Caco-2 (cell line): ENCODE measurements at regions not wholly inside any gene's neighbourhood (a gene's known extent, or its start where the extent isn't known, plus 50 kb on each side); places are given as distances from the start of the nearest gene placed in this dataset.

ENCODE experiments used
- BruUV-seq: library from RNA; stranded (reverse); fragments of 400-500 nt; replicated peaks from 2 replicates; lab custom pipeline; 2021; lab: Mats Ljungman, UMichigan
- CTCF ChIA-PET: fragments of 300-600 bp; sonication (Branson Sonifier 250); formaldehyde crosslinking; loops from one replicate; lab custom pipeline; 2022; ENCODE audit warnings: antibody characterized with exemption; lab: Charles Lee
- POLR2A ChIA-PET: fragments of 300-600 bp; sonication (Branson Sonifier 250); formaldehyde crosslinking; loops from one replicate; lab custom pipeline; 2022; ENCODE audit warnings: antibody characterized with exemption; lab: Charles Lee
- DNase-seq, 2 experiments: peaks; one replicate each; pipeline versions ENCODE4 v3.0.0 to v3.0.0-alpha.2; 2020 to 2022
- H3K27me3 ChIP-seq: replicated peaks from 2 replicates; pipeline ENCODE4 v1.6.0; 2011; ENCODE audit warnings: low read length; ENCODE audit not compliant: control insufficient read depth, insufficient read depth
- H3K36me3 ChIP-seq: 2 replicates; pipeline ENCODE4 v1.5.1; 2011; ENCODE audit warnings: low read length; ENCODE audit not compliant: control insufficient read depth, insufficient read depth
- H3K4me1 ChIP-seq: fragments of 250-450 bp; sonication (Bioruptor Pico); 2 replicates; pipeline ENCODE4 v1.5.1; 2020; ENCODE audit warnings: mild to moderate bottlenecking
- H3K4me3 ChIP-seq: 2 replicates; pipeline ENCODE4 v1.5.1; 2011; ENCODE audit warnings: low read depth, mild to moderate bottlenecking, control low read depth, low read length
- H3K9me3 ChIP-seq: fragments of 250-450 bp; sonication (Bioruptor Pico); 2 replicates; pipeline ENCODE4 v1.5.1; 2020; ENCODE audit warnings: mild to moderate bottlenecking, moderate library complexity
- H3K27ac Mint-ChIP-seq: one replicate; pipeline ENCODE4 v1.8.0; 2022; ENCODE audit warnings: mixed read lengths; ENCODE audit not compliant: unreplicated experiment
- H3K27me3 Mint-ChIP-seq: one replicate; pipeline ENCODE4 v1.8.0; 2022; ENCODE audit warnings: mixed read lengths; ENCODE audit not compliant: insufficient read depth, unreplicated experiment
- H3K36me3 Mint-ChIP-seq: one replicate; pipeline ENCODE4 v1.8.0; 2022; ENCODE audit warnings: mild to moderate bottlenecking, mixed read lengths; ENCODE audit not compliant: insufficient read depth, unreplicated experiment
- H3K4me1 Mint-ChIP-seq: one replicate; pipeline ENCODE4 v1.8.0; 2022; ENCODE audit warnings: low read depth, mixed read lengths; ENCODE audit not compliant: unreplicated experiment
- H3K4me3 Mint-ChIP-seq: one replicate; pipeline ENCODE4 v1.8.0; 2022; ENCODE audit warnings: mild to moderate bottlenecking, moderate library complexity, mixed read lengths; ENCODE audit not compliant: unreplicated experiment
- H3K9me3 Mint-ChIP-seq: one replicate; pipeline ENCODE4 v1.8.0; 2022; ENCODE audit warnings: mixed read lengths; ENCODE audit not compliant: unreplicated experiment
- intact Hi-C: fragments of 100-400 bp; cut with micrococcal nuclease; formaldehyde crosslinking; loops from one replicate; pipeline ENCODE4 v1.10.0; 2022; ENCODE audit not compliant: unreplicated experiment
- TF ChIP-seq, protein P1 (sequence below), 2 experiments: fragments of 200-600 bp in 1 of 2; IDR thresholded peaks; 1 replicate in 1 of 2; 2 replicates in 1 of 2; pipeline versions ENCODE4 v1.5.1 to v1.8.0; 2011 to 2022; ENCODE audit warnings: antibody characterized with exemption in 1 of 2, control low read depth in 1 of 2, inconsistent platforms in 1 of 2, low read depth in 1 of 2, low read length in 1 of 2, mild to moderate bottlenecking in 1 of 2, moderate library complexity in 1 of 2; ENCODE audit not compliant: insufficient read depth in 1 of 2, severe bottlenecking in 1 of 2, unreplicated experiment in 1 of 2

DNA sequence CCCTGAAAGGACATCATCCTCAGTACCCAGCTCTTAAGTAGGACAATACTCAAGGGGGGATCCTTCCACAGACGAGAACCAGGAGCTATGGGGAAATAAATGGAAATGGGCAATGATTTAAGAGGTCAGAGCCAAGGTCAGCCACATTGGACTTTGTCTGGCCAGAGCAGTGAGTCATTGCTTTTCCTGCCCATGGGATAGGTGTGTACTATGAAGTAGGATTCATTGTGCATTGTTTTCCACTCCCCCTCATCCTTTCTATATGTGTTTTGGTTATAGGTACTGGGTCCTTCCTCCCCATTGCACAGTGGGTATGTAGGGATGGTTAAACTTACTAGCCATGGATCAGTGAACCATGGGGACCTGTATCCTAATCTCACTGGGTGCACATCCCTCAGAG, 328.9 kb upstream of the USP25 start:
- intact Hi-C loops = no loop called here
- H3K36me3 Mint-ChIP-seq = no peaks in the 10 kb centered on the region
- H3K4me3 Mint-ChIP-seq = no peak overlapping the region
- CTCF ChIA-PET = no interaction called here
- DNase-seq = no peak
- H3K9me3 Mint-ChIP-seq = no peaks in the 10 kb centered on the region
- Histone ChIP-seq H3K4me1 (peaks cover 11% of the 10 kb centered on the region), H3K4me3 (no peak overlapping the region), H3K27me3 (no peaks in the 10 kb centered on the region), H3K36me3 (no peaks in the 10 kb centered on the region), H3K9me3 (no peaks in the 10 kb centered on the region)
- TF ChIP-seq, protein P1, sequence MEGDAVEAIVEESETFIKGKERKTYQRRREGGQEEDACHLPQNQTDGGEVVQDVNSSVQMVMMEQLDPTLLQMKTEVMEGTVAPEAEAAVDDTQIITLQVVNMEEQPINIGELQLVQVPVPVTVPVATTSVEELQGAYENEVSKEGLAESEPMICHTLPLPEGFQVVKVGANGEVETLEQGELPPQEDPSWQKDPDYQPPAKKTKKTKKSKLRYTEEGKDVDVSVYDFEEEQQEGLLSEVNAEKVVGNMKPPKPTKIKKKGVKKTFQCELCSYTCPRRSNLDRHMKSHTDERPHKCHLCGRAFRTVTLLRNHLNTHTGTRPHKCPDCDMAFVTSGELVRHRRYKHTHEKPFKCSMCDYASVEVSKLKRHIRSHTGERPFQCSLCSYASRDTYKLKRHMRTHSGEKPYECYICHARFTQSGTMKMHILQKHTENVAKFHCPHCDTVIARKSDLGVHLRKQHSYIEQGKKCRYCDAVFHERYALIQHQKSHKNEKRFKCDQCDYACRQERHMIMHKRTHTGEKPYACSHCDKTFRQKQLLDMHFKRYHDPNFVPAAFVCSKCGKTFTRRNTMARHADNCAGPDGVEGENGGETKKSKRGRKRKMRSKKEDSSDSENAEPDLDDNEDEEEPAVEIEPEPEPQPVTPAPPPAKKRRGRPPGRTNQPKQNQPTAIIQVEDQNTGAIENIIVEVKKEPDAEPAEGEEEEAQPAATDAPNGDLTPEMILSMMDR (IDR thresholded peaks at IDR 0.05; ENCODE audit: insufficient read depth in 1 of 2, low read depth in 1 of 2, low read length in 1 of 2, severe bottlenecking in 1 of 2, unreplicated experiment in 1 of 2) = no peak
- H3K27ac Mint-ChIP-seq = no peak overlapping the region
- no peaks in the 10 kb centered on the region for H3K4me1 Mint-ChIP-seq
- POLR2A ChIA-PET = no interaction called here
- no TSS peak for BruUV-seq
- H3K27me3 Mint-ChIP-seq = no peaks in the 10 kb centered on the region

DNA sequence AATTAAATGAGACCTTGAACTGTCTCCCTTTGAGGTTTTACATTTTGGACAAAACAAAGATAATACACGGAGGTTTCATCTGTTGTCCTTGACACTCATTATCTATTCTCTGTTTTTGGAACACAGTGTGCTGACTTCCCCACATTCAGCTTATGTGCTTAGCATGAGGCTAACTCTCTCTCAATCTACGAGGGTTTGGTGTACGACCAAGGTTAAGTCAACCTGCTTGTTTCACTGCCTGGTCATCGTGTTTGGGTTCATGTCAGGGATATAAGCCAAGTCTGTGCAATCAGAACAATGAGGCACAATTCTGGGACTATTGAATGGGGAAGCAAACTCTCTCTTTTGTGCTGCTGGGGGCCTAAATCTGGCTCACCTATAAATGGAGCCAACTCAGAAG, 328.5 kb upstream of the USP25 start:
- intact Hi-C loops = no loop called here
- H3K27me3 Mint-ChIP-seq = no peaks in the 10 kb centered on the region
- DNase-seq = no peak
- no peaks in the 10 kb centered on the region for H3K27me3 ChIP-seq
- H3K4me1 Mint-ChIP-seq = no peaks in the 10 kb centered on the region
- no peaks in the 10 kb centered on the region for H3K36me3 Mint-ChIP-seq
- no peak overlapping the region for H3K4me3 Mint-ChIP-seq
- TF ChIP-seq, protein P1 (IDR thresholded peaks at IDR 0.05; ENCODE audit: insufficient read depth in 1 of 2, low read depth in 1 of 2, low read length in 1 of 2, severe bottlenecking in 1 of 2, unreplicated experiment in 1 of 2) = no peak
- no peaks in the 10 kb centered on the region for H3K9me3 ChIP-seq
- no peaks in the 10 kb centered on the region for H3K9me3 Mint-ChIP-seq
- BruUV-seq = no TSS peak
- ChIA-PET POLR2A (no interaction called here), CTCF (no interaction called here)
- no peak overlapping the region for H3K4me3 ChIP-seq
- no peaks in the 10 kb centered on the region for H3K36me3 ChIP-seq
- H3K27ac Mint-ChIP-seq = no peak overlapping the region
- peaks cover 11% of the 10 kb centered on the region for H3K4me1 ChIP-seq

DNA sequence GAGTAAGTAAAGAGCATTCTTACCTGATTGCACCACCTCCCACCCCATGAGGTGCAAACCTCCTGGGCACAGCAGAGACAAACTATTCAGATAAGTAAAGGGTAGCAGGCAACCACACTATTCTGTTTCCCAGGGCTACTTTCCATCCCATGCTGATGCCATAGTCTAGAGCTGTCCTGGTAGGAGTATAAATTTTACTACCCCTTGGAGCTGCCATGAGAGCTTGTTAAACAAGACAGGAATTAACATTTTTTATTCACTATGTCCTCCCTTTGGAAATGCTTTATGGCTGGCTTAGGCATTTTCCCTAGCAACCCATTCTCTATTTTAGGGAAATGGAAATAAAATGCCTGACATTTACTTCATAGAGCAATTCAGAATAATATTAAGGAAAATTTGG, 324.6 kb upstream of the USP25 start:
- Histone ChIP-seq H3K9me3 (no peaks in the 10 kb centered on the region), H3K27me3 (no peaks in the 10 kb centered on the region), H3K36me3 (no peaks in the 10 kb centered on the region), H3K4me1 (peaks cover 11% of the 10 kb centered on the region), H3K4me3 (no peak overlapping the region)
- TF ChIP-seq, protein P1 (IDR thresholded peaks at IDR 0.05; ENCODE audit: insufficient read depth in 1 of 2, low read depth in 1 of 2, low read length in 1 of 2, severe bottlenecking in 1 of 2, unreplicated experiment in 1 of 2) = no peak
- no peak for DNase-seq
- H3K36me3 Mint-ChIP-seq = no peaks in the 10 kb centered on the region
- intact Hi-C loops = no loop called here
- ChIA-PET POLR2A (no interaction called here), CTCF (no interaction called here)
- no peaks in the 10 kb centered on the region for H3K9me3 Mint-ChIP-seq
- H3K4me1 Mint-ChIP-seq = no peaks in the 10 kb centered on the region
- no TSS peak for BruUV-seq
- H3K27me3 Mint-ChIP-seq = no peaks in the 10 kb centered on the region
- H3K27ac Mint-ChIP-seq = no peak overlapping the region
- H3K4me3 Mint-ChIP-seq = no peak overlapping the region
